Stomach smooth muscle (tissue), 2 donors: ENCODE measurements at regions not wholly inside any gene's neighbourhood (a gene's known extent, or its start where the extent isn't known, plus 50 kb on each side); places are given as distances from the start of the nearest gene placed in this dataset.
"Not testable (repeated sequence)": the region's sequence is repeated elsewhere in the genome, so short reads cannot be mapped to it uniquely, and the experiment has no call there.

Experiments used
- H3K27ac ChIP-seq: one replicate; pipeline ENCODE4 v1.7.0; 2013; ENCODE audit warnings: mild to moderate bottlenecking, low read length, inconsistent platforms
- H3K27me3 ChIP-seq, 2 donors: one replicate each; pipeline ENCODE4 v1.7.0; 2013; ENCODE audit warnings: low read length in 2 of 2; ENCODE audit not compliant: insufficient read depth in 2 of 2, control insufficient read depth in 1 of 2
- H3K36me3 ChIP-seq, 2 donors: one replicate each; pipeline ENCODE4 v1.7.0; 2013; ENCODE audit warnings: low read length in 2 of 2; ENCODE audit not compliant: control insufficient read depth in 2 of 2, insufficient read depth in 2 of 2
- H3K4me1 ChIP-seq: one replicate; pipeline ENCODE4 v1.7.0; 2013; ENCODE audit warnings: low read length; ENCODE audit not compliant: control insufficient read depth, insufficient read depth
- H3K4me3 ChIP-seq, 2 donors: one replicate each; pipeline ENCODE4 v1.7.0; 2013; ENCODE audit warnings: low read length in 2 of 2
- H3K9ac ChIP-seq, 2 donors: one replicate each; pipeline ENCODE4 v1.7.0; 2013; ENCODE audit warnings: low read length in 2 of 2, mild to moderate bottlenecking in 1 of 2
- H3K9me3 ChIP-seq, 2 donors: one replicate each; pipeline ENCODE4 v1.7.0; 2013; ENCODE audit warnings: low read length in 2 of 2; ENCODE audit not compliant: control insufficient read depth in 2 of 2
- donor health status: healthy.
- donor health status: Pancreatic carcinoma.

DNA sequence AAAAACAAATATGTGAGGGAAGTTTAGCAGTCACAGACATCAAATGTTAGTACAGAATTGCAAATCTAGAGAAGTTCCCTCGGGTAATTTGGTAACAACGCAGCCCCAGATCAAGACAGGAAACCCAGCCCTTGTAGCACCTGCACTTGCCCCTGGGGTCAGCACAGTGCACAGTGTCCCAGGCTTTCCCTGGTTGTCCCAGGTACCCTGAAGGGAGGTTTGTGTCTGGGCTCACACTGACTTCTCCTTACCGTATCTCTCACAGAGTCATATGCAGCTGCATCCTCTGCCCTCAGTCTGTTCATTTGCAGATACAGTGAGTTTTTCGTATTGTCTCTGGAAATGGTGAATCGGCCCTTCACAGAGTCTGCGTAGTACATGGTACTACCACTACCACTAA lies 528.9 kb downstream of the TMEM121 start:
- Histone ChIP-seq H3K4me3 (no peak overlapping the region), H3K27ac (no peak overlapping the region), H3K9ac (no peak overlapping the region), H3K9me3 (no peaks in the 10 kb centered on the region), H3K27me3 (peaks cover 6 to 17% of the 10 kb centered on the region in 2 donors), H3K4me1 (no peaks in the 10 kb centered on the region), H3K36me3 (no peaks in the 10 kb centered on the region)

DNA sequence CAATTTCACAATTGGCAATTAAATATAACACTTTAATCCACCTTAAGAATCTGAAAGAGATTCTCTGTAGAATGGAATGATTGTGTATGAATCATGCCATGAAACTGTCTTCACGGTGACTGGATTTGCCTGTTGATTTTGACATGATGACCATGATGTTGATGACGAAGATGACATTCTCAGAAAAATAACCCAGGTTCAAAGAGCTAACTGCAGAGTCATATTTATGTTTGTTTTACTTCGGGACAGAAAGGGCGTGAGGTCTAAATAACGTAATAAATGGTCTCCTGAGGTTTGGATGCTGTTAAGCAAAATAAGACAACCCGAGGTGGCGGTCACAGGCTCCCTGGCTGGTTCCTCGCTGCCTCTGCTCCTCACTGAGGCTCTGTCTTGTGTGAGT lies 532.0 kb downstream of the TMEM121 start:
- H3K9ac ChIP-seq = no peak overlapping the region
- H3K4me1 ChIP-seq = no peaks in the 10 kb centered on the region
- no peak overlapping the region for H3K27ac ChIP-seq
- H3K9me3 ChIP-seq = no peaks in the 10 kb centered on the region
- no peaks in the 10 kb centered on the region for H3K36me3 ChIP-seq
- H3K4me3 ChIP-seq = no peak overlapping the region
- peaks cover 6 to 14% of the 10 kb centered on the region in 2 donors for H3K27me3 ChIP-seq

DNA sequence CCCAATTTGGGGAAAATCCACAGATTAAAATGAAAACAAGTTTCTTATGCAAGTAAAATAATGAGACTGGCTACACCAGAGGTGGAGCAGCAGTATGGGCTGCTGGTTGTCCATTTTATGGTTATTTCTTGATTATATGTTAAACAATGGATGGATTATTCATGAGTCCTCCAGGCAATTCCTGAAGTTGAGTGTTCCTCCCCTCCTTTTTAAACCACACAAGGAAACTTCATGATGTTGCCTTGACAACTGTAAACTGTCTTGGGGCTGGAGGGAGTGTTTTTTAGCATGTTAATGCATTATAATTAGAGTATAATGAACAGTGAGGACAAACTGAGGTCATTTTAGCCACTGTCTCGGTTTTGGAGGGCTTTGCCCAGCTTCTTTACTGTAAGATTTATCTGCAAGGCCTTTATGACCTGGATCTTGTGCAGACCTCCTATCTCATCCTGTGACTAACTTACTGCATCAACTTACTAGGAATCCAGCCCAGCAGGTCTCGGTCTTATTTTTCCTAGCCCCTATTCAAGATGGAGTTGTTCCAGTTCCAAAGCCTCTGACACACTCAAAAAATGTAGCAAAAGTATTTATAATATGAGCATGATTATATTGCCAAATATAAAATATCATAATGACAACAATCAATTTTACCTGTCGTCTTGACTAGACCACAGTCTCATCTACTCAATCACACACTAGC lies 534.0 kb downstream of the TMEM121 start:
- Histone ChIP-seq H3K27me3 (peaks cover 6 to 14% of the 10 kb centered on the region in 2 donors), H3K4me1 (no peaks in the 10 kb centered on the region), H3K27ac (no peak overlapping the region), H3K36me3 (no peaks in the 10 kb centered on the region), H3K9me3 (no peaks in the 10 kb centered on the region), H3K9ac (no peak overlapping the region), H3K4me3 (no peak overlapping the region)

DNA sequence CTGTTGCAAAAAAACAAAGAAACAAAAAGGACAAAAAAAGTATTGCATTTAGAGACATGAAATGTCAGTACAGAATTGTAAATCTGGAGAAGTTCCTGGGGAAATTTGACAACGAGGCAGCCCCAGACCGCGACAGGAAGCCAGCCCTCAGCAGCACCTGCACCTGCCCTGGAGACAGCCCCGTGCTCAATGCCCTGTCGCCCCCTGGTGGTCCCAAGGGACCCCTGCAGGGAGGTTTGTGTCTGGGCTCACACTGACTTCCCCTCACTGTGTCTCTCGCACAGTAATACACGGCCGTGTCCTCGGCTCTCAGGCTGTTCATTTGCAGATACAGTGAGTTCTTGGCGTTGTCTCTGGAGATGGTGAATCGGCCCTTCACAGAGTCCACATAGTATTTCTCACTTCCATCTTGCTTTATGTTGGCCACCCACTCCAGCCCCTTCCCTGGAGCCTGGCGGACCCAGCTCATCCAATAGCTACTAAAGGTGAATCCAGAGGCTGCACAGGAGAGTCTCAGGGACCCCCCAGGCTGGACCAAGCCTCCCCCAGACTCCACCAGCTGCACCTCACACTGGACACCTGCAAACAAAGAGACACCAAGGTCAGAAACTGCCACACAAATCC lies 535.6 kb downstream of the TMEM121 start:
- not testable (repeated sequence) for H3K9me3 ChIP-seq, H3K9ac ChIP-seq, H3K4me3 ChIP-seq, H3K36me3 ChIP-seq, H3K4me1 ChIP-seq, H3K27ac ChIP-seq
- H3K27me3 ChIP-seq = peaks cover 6 to 12% of the 10 kb centered on the region in 2 donors

DNA sequence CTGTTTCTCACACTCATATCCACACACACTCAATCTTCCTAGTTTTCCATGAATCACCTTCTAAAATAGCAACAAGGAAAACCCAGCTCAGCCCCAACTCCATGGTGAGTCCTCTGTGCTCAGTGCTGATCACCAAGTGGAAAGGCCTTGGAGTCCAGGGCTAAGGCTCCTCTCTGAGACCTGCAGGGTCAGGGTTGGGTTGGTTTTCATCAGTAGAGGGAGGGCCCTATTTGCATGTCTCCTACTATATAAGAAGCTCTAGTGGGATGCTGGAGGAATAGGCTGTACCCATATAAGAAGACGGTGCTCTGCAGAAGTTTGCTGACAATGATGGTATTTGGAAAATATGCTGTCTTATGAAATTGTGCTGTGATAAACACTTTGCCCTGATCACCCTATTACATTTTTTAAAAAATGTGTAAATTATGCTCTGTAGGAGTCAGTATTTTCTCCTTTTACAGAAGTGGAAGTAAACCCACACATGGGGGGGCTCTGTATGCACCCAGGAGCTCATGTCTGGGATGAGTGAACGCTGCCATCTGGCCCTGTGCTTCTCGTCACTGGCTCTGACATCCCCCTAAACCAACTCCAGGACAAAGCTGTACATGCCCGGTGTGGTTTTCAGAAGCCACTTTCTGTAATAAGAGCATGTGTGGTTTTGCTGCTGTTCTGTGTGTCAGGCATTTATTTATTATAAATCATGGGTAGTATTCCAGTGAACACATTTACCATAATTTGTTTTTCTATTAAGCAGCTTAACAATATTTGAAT lies 536.3 kb downstream of the TMEM121 start:
- Histone ChIP-seq H3K27me3 (peaks cover 6 to 12% of the 10 kb centered on the region in 2 donors), H3K4me1 (no peaks in the 10 kb centered on the region), H3K9me3 (no peaks in the 10 kb centered on the region), H3K4me3 (no peak overlapping the region), H3K36me3 (no peaks in the 10 kb centered on the region), H3K27ac (no peak overlapping the region), H3K9ac (no peak overlapping the region)

DNA sequence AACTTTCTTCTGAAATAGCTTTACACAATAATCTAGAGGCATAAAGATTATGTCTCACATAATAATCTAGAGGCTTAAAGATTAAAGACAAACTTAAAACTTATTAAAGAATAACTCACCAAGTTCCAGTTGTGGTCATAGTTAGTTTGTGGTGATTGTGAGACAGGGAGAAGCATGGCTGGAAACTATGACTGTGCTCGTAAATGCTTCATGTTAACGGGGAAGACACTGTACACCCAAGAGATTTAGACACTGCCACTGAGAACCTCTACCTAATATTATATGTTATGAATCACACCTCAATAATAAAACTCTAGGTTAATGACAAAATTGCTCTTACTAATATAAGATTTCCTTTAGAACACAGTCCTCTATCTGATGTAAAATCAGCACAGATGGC lies 541.6 kb downstream of the TMEM121 start:
- no peaks in the 10 kb centered on the region for H3K27me3 ChIP-seq
- no peaks in the 10 kb centered on the region for H3K36me3 ChIP-seq
- no peaks in the 10 kb centered on the region for H3K4me1 ChIP-seq
- no peak overlapping the region for H3K27ac ChIP-seq
- H3K9me3 ChIP-seq = no peaks in the 10 kb centered on the region
- H3K9ac ChIP-seq = no peak overlapping the region
- H3K4me3 ChIP-seq = no peak overlapping the region

DNA sequence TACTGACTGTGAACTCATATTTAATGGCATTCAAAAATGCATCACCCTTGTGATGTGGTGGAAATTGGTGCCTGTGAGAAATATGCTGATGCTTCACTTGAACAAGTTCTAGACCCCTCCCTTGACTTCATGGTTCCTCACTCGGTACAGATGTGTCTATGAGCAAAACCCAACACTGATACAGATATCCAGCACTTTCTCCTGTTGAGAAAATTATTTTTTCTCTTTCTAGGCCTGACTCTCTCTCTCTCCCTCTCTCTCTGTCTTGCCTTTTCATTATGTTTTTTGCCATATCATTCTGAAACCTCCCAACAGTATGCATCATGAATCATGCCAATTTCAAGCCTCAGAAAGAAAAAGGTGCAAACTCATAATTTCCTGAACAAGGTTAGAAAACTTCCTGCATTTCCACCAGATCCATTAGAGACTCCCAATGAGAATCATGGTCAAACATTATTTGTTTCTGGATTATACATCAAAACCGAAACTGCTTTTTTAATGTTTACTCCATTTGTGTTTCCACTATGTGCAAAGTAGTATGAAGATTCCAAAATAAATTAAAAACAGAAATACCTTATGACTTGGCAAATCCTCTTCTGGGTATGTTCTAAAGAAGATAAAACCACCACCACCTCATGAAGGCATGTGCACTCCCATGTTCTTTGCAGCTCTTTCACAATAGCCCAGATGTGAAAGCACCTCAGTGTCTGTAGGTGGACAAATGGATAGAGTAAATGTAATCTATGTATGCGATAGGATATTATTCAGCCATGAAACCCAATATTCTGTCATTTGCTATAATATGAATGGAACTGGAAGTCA lies 543.6 kb downstream of the TMEM121 start:
- H3K9me3 ChIP-seq = no peaks in the 10 kb centered on the region
- H3K27ac ChIP-seq = no peak overlapping the region
- H3K4me3 ChIP-seq = no peak overlapping the region
- H3K27me3 ChIP-seq = no peaks in the 10 kb centered on the region
- H3K36me3 ChIP-seq = no peaks in the 10 kb centered on the region
- H3K9ac ChIP-seq = no peak overlapping the region
- no peaks in the 10 kb centered on the region for H3K4me1 ChIP-seq

DNA sequence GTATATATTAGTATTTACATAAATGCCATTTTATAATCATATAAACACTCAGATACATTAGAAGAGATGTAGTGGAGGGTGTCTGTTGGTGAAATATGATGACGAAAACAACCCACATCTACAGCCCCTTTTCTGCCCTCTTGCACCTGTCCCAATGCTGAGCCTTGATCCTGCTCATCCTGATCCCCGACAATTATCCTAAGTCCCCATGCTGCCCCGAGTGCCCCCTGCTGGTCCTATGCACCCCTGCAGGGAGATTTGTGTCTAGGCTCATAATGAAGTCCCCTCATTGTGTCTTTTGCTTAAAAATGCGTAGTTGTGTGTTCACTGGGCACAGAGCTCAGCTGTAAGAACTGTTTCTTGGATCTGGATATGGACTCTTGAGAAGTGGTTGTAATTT lies 554.5 kb downstream of the TMEM121 start:
- H3K27me3 ChIP-seq = no peaks in the 10 kb centered on the region
- no peaks in the 10 kb centered on the region for H3K9me3 ChIP-seq
- H3K4me3 ChIP-seq = no peak overlapping the region
- H3K27ac ChIP-seq = no peak overlapping the region
- no peaks in the 10 kb centered on the region for H3K4me1 ChIP-seq
- H3K36me3 ChIP-seq = no peaks in the 10 kb centered on the region
- no peak overlapping the region for H3K9ac ChIP-seq

DNA sequence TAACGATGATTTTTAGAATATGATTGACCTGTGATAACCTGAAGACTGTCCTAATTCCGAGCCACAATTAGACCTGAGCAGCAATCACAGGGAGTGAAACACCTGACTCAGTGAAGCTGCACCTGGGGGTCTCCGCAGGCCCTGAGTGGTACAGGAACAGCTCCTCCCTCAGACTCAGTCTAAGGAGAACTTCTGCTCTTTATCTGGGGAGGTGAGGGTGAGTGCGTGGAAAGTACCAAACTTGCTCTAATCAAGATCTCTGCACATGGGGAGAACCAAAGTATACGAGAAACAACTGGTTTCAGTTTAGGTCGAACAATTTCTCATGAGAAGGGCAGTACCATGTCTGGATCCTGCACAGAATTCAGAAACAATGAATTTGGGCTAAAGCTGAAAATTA lies 555.3 kb downstream of the TMEM121 start:
- not testable (repeated sequence) for H3K27ac ChIP-seq, H3K9me3 ChIP-seq, H3K4me1 ChIP-seq, H3K9ac ChIP-seq, H3K36me3 ChIP-seq, H3K4me3 ChIP-seq, H3K27me3 ChIP-seq

DNA sequence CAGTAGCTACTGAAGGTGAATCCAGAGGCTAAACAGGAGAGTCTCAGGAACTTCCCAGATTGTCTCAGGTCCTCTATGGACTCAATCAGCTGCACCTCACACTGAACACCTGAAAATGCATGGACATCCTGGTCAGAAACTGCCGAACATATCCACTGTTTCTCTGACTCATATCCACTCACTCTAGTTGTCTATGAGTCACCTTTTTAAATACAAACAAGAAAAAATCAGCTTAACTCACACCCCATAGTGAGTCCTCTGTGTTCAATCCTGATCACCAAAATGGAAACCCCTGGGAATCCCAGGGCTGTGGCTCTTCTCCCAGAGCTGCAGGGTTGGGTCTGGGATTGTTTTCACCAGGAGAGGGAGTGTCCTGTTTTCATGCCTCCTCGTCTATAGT lies 556.7 kb downstream of the TMEM121 start:
- Histone ChIP-seq H3K27me3 (no peaks in the 10 kb centered on the region), H3K4me3 (no peak overlapping the region), H3K9me3 (no peaks in the 10 kb centered on the region), H3K27ac (no peak overlapping the region), H3K9ac (no peak overlapping the region), H3K4me1 (no peaks in the 10 kb centered on the region), H3K36me3 (no peaks in the 10 kb centered on the region)
